Trophoblast cell (in vitro differentiated cells and primary cell): ENCODE measurements at regions not wholly inside any gene's neighbourhood (a gene's known extent, or its start where the extent isn't known, plus 50 kb on each side); places are given as distances from the start of the nearest gene placed in this dataset.

Source experiments
- DNase-seq, 2 donors: peaks; one replicate each; pipeline ENCODE4 v3.0.0-alpha.2; 2016
- H2AFZ ChIP-seq: 2 replicates; pipeline ENCODE4 v1.6.1; 2013; ENCODE audit warnings: low read length, moderate library complexity, mild to moderate bottlenecking; ENCODE audit not compliant: insufficient read depth, poor library complexity
- H2AK5ac ChIP-seq: 2 replicates; pipeline ENCODE4 v1.6.1; 2013; ENCODE audit warnings: mild to moderate bottlenecking, low read length
- H2BK120ac ChIP-seq: 2 replicates; pipeline ENCODE4 v1.6.1; 2013; ENCODE audit warnings: low read length, mild to moderate bottlenecking, moderate library complexity; ENCODE audit not compliant: insufficient read depth, poor library complexity
- H2BK12ac ChIP-seq: 2 replicates; pipeline ENCODE4 v1.6.1; 2013; ENCODE audit warnings: mild to moderate bottlenecking, low read length, moderate library complexity
- H2BK5ac ChIP-seq: 2 replicates; pipeline ENCODE4 v1.6.1; 2013; ENCODE audit warnings: low read length, low read depth, moderate library complexity, mild to moderate bottlenecking; ENCODE audit not compliant: poor library complexity
- H3K14ac ChIP-seq: 2 replicates; pipeline ENCODE4 v1.6.1; 2013; ENCODE audit warnings: mild to moderate bottlenecking, low read length
- H3K18ac ChIP-seq: 2 replicates; pipeline ENCODE4 v1.6.1; 2013; ENCODE audit warnings: mild to moderate bottlenecking, low read length
- H3K23ac ChIP-seq: 2 replicates; pipeline ENCODE4 v1.6.1; 2013; ENCODE audit warnings: low read length
- H3K27ac ChIP-seq: 2 replicates; pipeline ENCODE4 v1.5.1; 2013; ENCODE audit warnings: low read depth, mild to moderate bottlenecking, inconsistent platforms, low read length, moderate library complexity
- H3K27me3 ChIP-seq: 2 replicates; pipeline ENCODE4 v1.6.1; 2013; ENCODE audit warnings: inconsistent platforms, mild to moderate bottlenecking, low read length, moderate library complexity; ENCODE audit not compliant: insufficient read depth
- H3K36me3 ChIP-seq, 2 experiments: 1 replicate in 1 of 2; 2 replicates in 1 of 2; pipeline ENCODE4 v1.6.1; 2013; ENCODE audit warnings: low read length in 2 of 2, mild to moderate bottlenecking in 2 of 2, moderate library complexity in 1 of 2; ENCODE audit not compliant: insufficient read depth in 2 of 2, control insufficient read depth in 1 of 2
- H3K4ac ChIP-seq: 2 replicates; pipeline ENCODE4 v1.6.1; 2013; ENCODE audit warnings: low read depth, mild to moderate bottlenecking, low read length, moderate library complexity
- H3K4me1 ChIP-seq, 2 experiments: 1 replicate in 1 of 2; 2 replicates in 1 of 2; pipeline ENCODE4 v1.6.1; 2013; ENCODE audit warnings: low read length in 2 of 2, mild to moderate bottlenecking in 2 of 2, moderate library complexity in 1 of 2; ENCODE audit not compliant: insufficient read depth in 2 of 2, control insufficient read depth in 1 of 2
- H3K4me2 ChIP-seq: 2 replicates; pipeline ENCODE4 v1.6.1; 2013; ENCODE audit warnings: inconsistent platforms, mild to moderate bottlenecking, low read length, moderate library complexity
- H3K4me3 ChIP-seq: 2 replicates; pipeline ENCODE4 v1.5.1; 2013; ENCODE audit warnings: mild to moderate bottlenecking, low read depth, low read length, inconsistent platforms
- H3K79me1 ChIP-seq: one replicate; pipeline ENCODE4 v1.6.1; 2013; ENCODE audit warnings: low read length
- H3K79me2 ChIP-seq: 2 replicates; pipeline ENCODE4 v1.6.1; 2013; ENCODE audit warnings: low read length, mild to moderate bottlenecking; ENCODE audit not compliant: control insufficient read depth, insufficient read depth, poor library complexity
- H3K9ac ChIP-seq: 2 replicates; pipeline ENCODE4 v1.6.1; 2013; ENCODE audit warnings: mild to moderate bottlenecking, low read length
- H3K9me3 ChIP-seq: 2 replicates; pipeline ENCODE4 v1.6.1; 2013; ENCODE audit warnings: low read depth, mild to moderate bottlenecking, control low read depth, inconsistent platforms, low read length; ENCODE audit not compliant: insufficient read depth
- H4K12ac ChIP-seq: 2 replicates; pipeline ENCODE4 v1.6.1; 2013; ENCODE audit warnings: low read depth, mild to moderate bottlenecking, low read length, moderate library complexity
- H4K8ac ChIP-seq: 2 replicates; pipeline ENCODE4 v1.6.1; 2013; ENCODE audit warnings: low read depth, mild to moderate bottlenecking, low read length, moderate library complexity
- H4K91ac ChIP-seq: one replicate; pipeline ENCODE4 v1.6.1; 2013; ENCODE audit warnings: low read depth, mild to moderate bottlenecking, low read length, moderate library complexity
- WGBS: extraction: QIAGEN DNeasy Blood & Tissue Kit; methylation state at CpG from one replicate; pipeline ENCODE4 v1.1.7; 2013; ENCODE audit warnings: missing lambda C conversion rate; ENCODE audit not compliant: insufficient read length, insufficient coverage; ENCODE audit errors: extremely low coverage; 5-methylcytosine and 5-hydroxymethylcytosine counted together

DNA sequence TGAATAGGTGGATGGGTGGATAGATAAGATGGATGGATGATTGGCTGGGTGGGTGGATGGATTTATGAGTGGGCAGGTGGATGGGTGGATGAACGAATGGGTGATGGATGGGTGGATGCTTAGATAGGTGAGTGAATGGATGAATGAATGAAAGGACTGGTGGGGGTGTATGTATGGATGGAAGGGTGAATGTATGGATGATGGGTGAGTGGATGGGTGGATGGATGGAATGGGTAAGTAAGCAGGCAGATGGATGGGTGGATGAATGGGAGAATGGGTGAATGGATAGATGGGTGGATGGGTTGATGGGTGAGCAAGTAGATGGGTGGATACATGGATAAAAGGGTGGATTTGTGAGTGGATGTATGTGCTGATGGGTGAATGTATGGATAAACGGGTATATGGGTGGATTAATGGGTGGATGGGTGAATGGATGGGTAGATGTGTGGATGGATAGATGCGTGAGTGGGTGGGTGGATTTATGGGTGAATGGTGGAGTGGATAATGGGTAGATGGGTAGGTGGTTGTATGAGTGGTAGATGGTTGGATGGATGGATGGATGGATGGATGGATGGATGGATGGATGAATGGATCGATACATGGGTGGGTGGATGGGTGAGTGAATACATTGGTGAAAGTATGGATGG lies 682.6 kb downstream of the HS3ST4 start:
- no peak overlapping the region for H3K9ac ChIP-seq
- DNase-seq, result no peak

DNA sequence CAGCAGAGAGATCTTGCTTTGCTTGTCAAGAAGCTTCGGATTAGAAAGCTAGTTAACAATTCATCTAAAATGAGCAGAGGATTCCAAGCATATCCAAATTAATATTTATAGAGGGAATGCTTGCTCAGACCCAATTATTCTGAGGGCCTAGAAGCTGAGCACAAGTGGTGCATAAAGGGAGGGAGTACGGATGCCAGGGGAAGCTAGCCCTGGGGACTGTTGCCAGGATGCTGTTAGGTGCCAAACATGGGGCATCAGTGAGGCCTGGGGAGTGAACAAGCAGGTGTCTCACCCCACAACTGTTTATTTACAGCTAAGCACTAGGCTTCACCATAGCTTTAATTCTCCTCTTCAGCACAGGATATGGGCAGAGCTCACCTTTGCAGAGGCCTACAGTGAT lies 684.1 kb upstream of the C16orf82 start:
- Histone ChIP-seq H3K27ac (no peak overlapping the region), H3K79me1 (no peaks in the 10 kb centered on the region), H3K4me1 (no peaks in the 10 kb centered on the region), H3K14ac (no peak overlapping the region), H3K9ac (no peak overlapping the region), H2AK5ac (no peak overlapping the region), H2BK120ac (no peak overlapping the region), H4K91ac (no peak overlapping the region), H3K36me3 (no peaks in the 10 kb centered on the region), H3K23ac (no peak overlapping the region), H4K12ac (no peak overlapping the region), H3K4ac (no peak overlapping the region), H3K4me2 (no peak overlapping the region), H2BK5ac (no peak overlapping the region), H3K4me3 (no peak overlapping the region), H4K8ac (no peak overlapping the region), H2BK12ac (no peak overlapping the region), H3K79me2 (no peaks in the 10 kb centered on the region), H3K18ac (no peak overlapping the region), H2AFZ (no peak overlapping the region), H3K9me3 (no peaks in the 10 kb centered on the region), H3K27me3 (no peaks in the 10 kb centered on the region)
- DNase-seq, result no peak
- no CpG with 5 or more reads among the region's 2 CpGs for WGBS

More for the DNA sequence above, 682.6 kb downstream of the HS3ST4 start:
- H4K8ac ChIP-seq, result no peak overlapping the region
- H3K4me2 ChIP-seq, result no peak overlapping the region
- no peaks in the 10 kb centered on the region for H3K79me2 ChIP-seq
- no peak overlapping the region for H4K12ac ChIP-seq
- H3K79me1 ChIP-seq, result no peaks in the 10 kb centered on the region
- H4K91ac ChIP-seq, result no peak overlapping the region
- no peak overlapping the region for H2AK5ac ChIP-seq
- H3K36me3 ChIP-seq, result no peaks in the 10 kb centered on the region
- no peak overlapping the region for H3K18ac ChIP-seq
- no peak overlapping the region for H3K4ac ChIP-seq
- H3K23ac ChIP-seq, result no peak overlapping the region
- WGBS, result 100% methylated on average over 3 of the region's 4 CpGs
- H3K27ac ChIP-seq, result no peak overlapping the region
- no peaks in the 10 kb centered on the region for H3K27me3 ChIP-seq
- no peak overlapping the region for H2AFZ ChIP-seq
- H2BK120ac ChIP-seq, result no peak overlapping the region
- no peaks in the 10 kb centered on the region for H3K4me1 ChIP-seq
- H3K4me3 ChIP-seq, result no peak overlapping the region
- H2BK5ac ChIP-seq, result no peak overlapping the region
- no peaks in the 10 kb centered on the region for H3K9me3 ChIP-seq
- no peak overlapping the region for H3K14ac ChIP-seq
- no peak overlapping the region for H2BK12ac ChIP-seq

- H2AK5ac ChIP-seq, result no peak overlapping the region
- no peak overlapping the region for H3K4ac ChIP-seq
- no peak overlapping the region for H3K18ac ChIP-seq
- H2BK12ac ChIP-seq, result no peak overlapping the region
- no peak overlapping the region for H3K4me2 ChIP-seq
- no peak overlapping the region for H4K8ac ChIP-seq
- no peak for DNase-seq
- no peak overlapping the region for H3K27ac ChIP-seq
- H3K14ac ChIP-seq, result no peak overlapping the region
- H3K27me3 ChIP-seq, result no peaks in the 10 kb centered on the region
- no peaks in the 10 kb centered on the region for H3K36me3 ChIP-seq
- H3K4me1 ChIP-seq, result no peaks in the 10 kb centered on the region
- no peak overlapping the region for H2BK5ac ChIP-seq
- no peak overlapping the region for H4K12ac ChIP-seq
- H3K4me3 ChIP-seq, result no peak overlapping the region
- no peak overlapping the region for H3K9ac ChIP-seq
- no peak overlapping the region for H2BK120ac ChIP-seq
- WGBS, result no CpG with 5 or more reads among the region's 3 CpGs
- no peak overlapping the region for H2AFZ ChIP-seq
- H3K79me2 ChIP-seq, result no peaks in the 10 kb centered on the region
- H3K79me1 ChIP-seq, result no peaks in the 10 kb centered on the region
- H4K91ac ChIP-seq, result no peak overlapping the region
- H3K23ac ChIP-seq, result no peak overlapping the region
- H3K9me3 ChIP-seq, result no peaks in the 10 kb centered on the region
These were observed 680.6 kb upstream of the C16orf82 start for GRCh38 chr16:26386096-26386495.

DNA sequence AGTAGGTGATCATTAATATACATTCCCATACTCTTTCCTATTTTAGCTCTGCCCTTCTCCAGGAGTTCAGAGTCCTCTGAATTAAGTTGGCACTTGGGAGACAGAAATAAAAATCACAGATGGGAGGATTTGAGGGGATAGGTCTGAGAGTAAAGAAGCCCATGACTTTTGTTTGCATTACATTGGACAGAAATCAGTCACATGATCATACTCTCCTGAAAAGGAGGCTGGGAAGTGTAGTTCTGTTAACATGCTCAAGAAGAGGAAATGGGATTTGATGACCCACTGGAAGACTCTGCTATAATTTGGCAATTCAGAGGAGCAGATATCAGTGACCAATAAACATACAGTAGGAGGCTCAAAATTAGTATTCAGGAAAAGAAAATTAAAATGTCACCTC lies 674.9 kb upstream of the C16orf82 start:
- Histone ChIP-seq H2BK12ac (no peak overlapping the region), H3K79me2 (no peaks in the 10 kb centered on the region), H2AFZ (no peak overlapping the region), H3K4me1 (no peaks in the 10 kb centered on the region), H4K91ac (no peak overlapping the region), H4K12ac (no peak overlapping the region), H3K14ac (no peak overlapping the region), H3K4me3 (no peak overlapping the region), H2AK5ac (no peak overlapping the region), H3K23ac (no peak overlapping the region), H3K27me3 (no peaks in the 10 kb centered on the region), H2BK5ac (no peak overlapping the region), H3K36me3 (no peaks in the 10 kb centered on the region), H3K4me2 (no peak overlapping the region), H3K9ac (no peak overlapping the region), H3K4ac (no peak overlapping the region), H3K79me1 (no peaks in the 10 kb centered on the region), H3K18ac (no peak overlapping the region), H3K27ac (no peak overlapping the region), H4K8ac (no peak overlapping the region), H3K9me3 (peaks cover 3% of the 10 kb centered on the region), H2BK120ac (no peak overlapping the region)
- no peak for DNase-seq
